GM19238 (cell line): ENCODE measurements at regions not wholly inside any gene's neighbourhood (a gene's known extent, or its start where the extent isn't known, plus 50 kb on each side); places are given as distances from the start of the nearest gene placed in this dataset.
A peak's percentile ranks its signal among the peaks of the same experiment; 100 is the strongest.

ENCODE experiments used
- DNase-seq: peaks from one replicate; pipeline ENCODE4 v3.0.0; 2011; ENCODE audit warnings: low spot score; ENCODE audit not compliant: insufficient read length

DNA sequence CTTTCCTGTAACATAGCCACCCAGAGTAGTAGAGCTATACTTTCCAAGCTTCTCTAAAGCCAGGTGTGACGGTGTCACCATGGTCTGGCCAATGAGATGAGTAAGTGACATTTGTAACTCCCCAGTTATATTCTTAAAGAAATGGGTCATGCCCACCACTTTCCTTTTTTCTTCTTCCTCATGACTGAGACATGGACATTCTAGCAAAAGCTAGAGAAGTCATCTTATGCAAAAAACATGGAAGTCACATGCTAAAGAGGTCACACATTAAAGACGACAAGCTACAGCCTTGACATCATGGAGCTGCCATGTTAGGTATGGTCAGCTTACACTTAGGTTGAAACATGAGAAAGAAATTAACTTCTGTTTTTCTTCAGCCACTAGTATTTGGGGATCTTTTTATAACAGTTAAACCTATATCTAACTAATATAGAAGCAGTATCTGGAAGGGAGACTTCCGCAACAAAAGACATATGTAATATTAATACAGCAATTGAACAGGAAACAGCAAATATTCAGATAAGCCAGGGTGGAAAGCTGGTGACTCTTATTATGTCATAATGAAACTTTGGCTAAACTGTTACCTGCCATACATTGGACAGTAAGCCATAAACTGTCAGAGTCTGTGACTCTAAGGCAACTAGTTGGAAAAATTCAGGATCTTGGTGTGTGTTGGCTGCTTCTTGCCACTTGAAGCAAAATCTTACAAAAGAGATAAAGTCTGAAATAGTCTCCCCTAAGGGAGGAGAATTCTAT is 54.7 kb upstream of the SNX2 start:
- DNase-seq, result no peak

GRCh38 chr5:122721127-122721526 is 53.8 kb upstream of the SNX2 start:
- no peak for DNase-seq

GRCh38 chr5:122722341-122722740 is 52.5 kb upstream of the SNX2 start:
- DNase-seq, result no peak

GRCh38 chr5:122723606-122724352 is 51.1 kb upstream of the SNX2 start:
- peak; percentile 28 for DNase-seq
